GM21528 (cell line): ENCODE measurements at regions not wholly inside any gene's neighbourhood (a gene's known extent, or its start where the extent isn't known, plus 50 kb on each side); places are given as distances from the start of the nearest gene placed in this dataset.
A peak's percentile ranks its signal among the peaks of the same experiment; 100 is the strongest.

ENCODE experiments used
- ATAC-seq: cut with Tn5 transposase; IDR thresholded peaks from one replicate; pipeline ENCODE4 v1.9.1; 2021; ENCODE audit warnings: mild to moderate bottlenecking, moderate library complexity; ENCODE audit not compliant: unreplicated experiment, low FRiP score

DNA sequence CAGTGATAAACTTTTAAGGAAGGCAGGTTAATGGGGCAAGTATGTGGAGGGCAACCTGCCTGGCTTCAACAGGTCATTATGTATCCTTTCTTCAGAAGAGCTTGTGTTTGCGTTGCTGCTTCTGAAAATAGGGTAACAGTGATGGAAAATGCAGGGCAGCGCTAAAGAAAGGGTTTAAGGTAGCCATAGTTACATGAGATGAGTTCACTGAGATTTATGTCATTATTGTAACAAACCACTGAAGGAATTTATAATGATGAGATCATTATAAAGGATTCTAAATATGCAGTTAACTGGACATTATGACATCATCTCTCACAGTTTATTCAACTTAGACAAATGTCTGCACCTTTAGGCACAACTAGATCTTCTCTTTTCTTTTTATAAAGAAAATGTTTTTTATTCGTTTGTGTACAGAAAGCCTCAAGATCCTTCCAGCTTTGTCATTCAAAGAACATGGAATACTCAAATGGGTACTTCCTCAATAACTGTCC lies 291.6 kb upstream of the SMARCA2 start:
- no peak for ATAC-seq

DNA sequence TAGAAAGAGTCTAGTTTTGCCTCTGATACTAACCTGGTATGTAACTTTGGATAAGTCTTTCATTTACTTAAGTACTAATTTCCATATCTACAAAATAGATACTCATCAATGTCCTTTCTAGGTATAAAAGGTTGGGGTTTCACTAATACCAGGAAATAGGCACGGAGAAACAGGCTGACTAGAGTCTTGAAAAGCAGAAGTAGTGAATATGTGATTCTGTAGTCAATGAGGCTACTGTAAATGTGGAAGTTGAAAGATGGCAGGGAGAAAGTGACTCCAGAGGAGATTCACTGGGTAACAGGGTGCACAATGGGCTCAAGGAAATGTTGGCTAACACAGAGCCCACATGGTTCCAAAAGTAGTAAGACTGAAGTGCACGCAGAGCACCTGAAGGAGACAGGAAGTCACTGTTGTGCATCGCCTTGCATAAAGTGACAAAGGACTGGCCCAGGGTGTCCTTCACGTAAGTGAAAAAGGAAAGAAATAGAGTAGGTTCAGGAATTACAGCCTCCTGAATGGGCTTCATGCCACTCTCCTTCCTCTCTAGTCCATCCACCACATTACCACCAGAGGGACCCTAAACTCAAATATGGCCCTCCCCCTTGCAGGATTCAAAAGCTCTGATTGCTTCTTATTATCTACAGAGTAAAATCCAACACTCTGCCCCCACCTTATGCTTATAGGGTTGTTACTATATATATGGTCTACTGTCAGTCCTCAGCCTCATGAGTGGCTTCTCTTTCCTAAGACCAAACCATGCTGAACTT lies 288.0 kb upstream of the SMARCA2 start:
- ATAC-seq = no peak

DNA sequence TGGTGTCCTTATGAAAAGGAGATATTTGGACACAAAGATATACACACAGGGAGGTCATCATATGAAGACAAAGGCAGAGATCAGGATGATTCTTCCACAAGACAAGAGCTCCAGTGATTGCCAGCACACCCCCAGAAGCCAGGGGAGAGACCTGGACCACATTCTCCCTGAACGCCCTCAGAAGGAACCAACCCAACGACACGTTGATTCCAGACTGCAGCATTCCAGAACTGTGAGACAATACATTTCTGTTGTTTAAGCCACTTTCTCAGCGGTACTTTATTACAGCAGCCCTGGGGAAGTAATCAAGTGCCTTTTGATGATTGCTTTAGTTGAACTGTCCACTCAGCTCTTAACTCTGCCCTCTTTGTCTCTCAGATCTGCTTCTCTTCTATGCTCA lies 285.5 kb upstream of the SMARCA2 start:
- no peak for ATAC-seq

DNA sequence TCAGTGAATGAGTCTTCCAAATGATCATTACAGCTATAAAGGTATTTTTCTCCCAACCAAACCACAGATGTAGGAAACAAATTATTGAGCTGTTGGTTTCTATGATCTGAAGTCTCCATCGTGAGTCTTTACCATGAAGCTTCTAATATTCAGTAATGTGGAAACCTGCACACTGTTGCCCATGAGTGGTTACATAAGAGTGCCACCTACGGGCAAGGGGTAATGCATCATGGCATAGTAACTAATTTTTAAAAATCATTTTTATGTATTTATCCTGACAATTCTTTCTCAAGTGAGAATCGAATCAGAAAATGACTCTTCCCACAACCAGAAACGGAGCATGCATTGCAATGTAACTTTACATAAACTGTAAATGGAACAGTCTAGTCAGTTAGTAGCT lies 282.5 kb upstream of the SMARCA2 start:
- ATAC-seq = no peak

DNA sequence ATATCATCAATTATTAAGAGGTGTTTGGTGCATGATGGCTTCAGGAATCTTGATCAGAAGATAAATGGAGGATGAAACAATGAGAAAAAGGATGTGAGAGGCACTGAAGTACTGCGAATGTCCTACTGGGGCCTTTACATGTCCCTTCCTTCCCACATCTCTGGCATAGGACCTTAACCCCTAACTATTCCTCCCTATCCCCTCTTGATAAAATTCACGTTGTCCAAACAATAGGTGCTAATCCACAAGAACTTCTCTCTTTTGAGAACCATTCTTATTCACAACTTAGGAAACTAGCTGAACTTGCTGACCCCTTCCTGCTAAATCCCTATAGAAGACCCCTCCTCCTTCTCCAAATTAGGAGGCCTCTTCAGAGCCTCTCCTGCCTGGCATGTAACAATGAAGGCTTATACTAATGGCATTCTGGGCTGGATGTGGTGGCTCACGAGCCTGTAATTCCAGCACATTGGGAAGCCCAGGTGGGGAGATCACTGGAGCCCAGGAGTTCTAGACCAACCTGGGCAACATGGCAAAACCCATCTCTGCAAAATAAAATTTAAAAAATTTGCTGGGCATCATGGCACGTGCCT lies 276.5 kb upstream of the SMARCA2 start:
- ATAC-seq = no peak

DNA sequence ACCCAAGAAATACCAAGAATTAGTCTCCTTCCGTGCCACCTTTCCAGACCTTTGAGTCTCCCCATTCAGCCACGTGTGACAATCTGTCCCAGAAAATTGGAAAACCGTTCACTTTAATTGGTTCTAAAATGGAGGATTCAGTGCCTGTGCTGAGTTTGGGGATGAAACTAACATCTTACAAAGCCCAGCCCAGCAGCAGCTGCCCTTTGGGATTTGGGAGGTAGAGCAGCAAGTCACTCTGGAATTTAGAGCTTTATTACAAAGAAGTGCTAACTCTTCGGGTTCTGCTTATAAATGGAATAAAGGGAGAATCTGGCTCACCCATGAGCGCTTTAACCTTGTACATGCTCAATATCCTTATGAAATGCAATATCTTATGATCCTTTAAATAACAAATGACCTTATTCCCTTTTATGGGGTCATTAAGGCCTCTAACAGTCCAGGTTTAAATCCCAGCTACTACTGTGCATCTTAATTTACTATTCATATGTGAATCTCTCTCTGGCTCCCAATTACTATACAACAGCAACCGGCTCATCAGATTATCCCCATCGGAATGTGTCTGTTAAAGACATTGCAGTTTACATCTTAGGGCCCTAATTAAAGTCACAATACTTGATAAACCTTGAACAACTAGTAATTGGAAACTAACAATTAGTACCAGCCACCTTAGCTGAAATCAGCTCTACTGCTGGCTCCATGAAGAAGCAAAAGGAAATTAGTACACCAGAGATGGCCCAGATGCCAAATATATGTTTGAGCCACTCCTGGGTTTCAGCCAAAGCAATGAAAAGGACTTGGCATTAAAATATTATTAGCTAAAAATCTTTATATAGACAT lies 271.8 kb upstream of the SMARCA2 start:
- no peak for ATAC-seq

DNA sequence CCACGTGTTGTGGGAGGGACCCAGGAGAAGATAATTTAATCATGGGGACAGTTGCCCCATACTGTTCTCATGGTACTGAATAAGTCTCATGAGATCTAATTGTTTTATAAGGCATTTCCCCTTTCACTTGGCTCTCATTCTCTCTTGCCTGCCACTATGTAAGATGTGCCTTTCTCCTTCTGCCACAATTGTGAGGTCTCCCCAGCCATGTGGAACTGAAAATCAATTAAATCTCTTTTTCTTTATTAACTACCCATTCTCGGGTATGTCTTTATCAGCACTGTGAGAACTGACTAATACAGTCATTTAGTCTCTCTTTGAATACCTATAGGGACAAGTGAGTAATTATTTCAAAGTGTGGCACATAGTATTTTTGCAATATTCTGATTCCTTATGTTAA lies 269.2 kb upstream of the SMARCA2 start:
- no peak for ATAC-seq

DNA sequence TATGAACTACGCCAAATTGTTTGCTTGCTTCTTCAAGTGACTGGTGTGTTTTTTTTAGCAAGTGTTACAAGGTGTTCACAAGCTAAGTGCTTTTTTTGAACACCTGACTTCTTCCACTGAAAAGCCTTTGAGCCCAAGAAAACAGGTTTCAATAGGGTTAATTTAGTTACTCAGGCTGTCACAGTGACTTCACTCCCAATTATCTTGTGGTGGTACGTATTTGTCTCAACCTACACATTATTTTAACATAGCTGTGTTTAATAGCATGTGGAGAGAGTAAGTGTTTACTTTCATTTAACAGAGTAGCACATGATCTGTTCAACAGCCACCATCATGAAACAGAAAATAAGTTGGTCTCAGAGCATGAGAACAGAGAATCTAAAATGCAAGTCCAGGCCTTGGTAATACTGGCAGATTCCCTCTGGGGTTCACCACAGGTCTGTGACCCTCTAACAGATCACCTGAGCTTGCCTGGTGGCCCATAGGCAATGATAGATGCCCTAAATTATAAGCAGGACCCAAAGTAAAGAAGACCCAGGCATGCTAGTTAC lies 267.7 kb upstream of the SMARCA2 start:
- ATAC-seq = no peak

DNA sequence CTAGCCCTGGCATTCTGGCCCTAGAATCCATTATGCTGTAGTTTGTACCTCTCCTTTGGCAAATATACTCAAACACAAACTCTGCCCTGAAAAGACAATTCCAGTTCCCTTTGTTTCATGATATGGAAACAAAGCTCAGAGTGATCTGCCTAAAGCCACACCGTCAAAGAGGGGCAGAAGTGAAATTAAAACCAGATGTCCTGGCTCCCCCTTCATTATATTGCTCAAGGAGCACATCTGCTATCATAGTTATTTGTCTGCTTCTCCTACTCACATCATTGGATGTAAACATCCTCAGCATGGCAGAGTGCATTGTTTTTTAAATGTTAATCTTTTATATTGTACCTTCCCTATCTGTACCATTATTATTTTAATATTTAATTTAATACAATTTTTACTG lies 266.7 kb upstream of the SMARCA2 start:
- no peak for ATAC-seq

DNA sequence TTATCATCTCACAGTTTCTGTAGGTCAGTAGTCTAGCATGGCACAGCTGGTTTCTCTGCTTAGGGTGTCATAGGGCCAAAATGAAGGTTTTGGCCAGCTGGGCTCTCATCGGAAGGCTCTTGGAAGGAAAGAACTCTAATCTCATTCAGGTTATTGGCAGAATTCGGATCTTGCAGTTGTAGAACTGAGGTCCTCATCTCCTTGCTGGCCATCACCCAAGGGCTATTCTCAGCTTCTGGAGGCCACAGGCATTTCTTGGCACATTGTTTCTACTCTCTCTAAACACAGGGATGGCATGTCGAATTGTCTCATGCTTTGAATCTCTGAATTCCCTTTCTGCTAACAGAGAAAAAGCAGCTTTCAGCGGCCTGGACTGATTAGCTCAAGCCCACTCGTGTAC lies 258.0 kb upstream of the SMARCA2 start:
- ATAC-seq = no peak

DNA sequence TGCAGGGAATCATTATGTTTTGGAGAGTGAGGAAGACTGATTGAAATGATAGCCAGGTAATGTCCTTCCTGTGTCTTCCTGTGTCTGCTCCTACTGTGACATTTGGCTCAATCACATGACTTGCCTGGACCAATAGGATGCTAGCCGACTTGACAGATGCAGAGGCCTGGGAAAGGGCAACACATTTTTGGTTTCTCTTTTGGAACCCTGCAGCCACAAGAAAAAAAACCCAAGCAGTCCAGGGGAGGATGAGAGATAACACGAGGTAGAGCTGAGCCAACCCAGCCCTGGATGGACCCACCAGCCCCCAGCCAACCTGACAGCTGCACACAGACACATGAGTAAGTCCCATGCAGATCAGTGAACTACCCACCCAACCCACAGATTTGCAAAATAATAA lies 256.1 kb upstream of the SMARCA2 start:
- ATAC-seq = peak; percentile 84

DNA sequence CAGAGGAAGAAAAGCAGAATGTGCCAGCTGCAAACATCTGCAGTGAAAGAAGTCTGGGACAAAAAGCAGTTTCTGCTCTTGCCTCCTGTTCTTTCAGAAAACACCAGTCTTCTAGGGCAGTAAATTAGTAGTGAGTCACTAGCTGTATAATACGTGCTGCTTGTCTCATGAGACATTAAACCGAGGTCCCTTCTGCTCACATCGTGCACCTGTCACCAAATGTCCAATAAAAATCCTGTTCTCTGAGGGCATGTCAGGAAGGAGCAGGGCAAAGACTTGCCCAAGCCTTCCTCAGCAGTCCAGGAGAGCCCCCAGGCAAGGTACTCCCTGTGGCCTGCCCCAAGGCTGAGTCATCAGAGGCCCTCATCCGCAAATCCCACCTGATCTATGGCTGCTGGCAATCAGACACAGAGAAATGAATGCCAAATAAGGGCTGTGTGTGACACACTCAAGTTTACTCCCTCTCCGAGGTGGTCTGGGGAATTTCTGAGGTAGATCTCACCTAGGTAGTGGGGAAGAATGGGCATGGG lies 255.3 kb upstream of the SMARCA2 start:
- ATAC-seq = no peak

DNA sequence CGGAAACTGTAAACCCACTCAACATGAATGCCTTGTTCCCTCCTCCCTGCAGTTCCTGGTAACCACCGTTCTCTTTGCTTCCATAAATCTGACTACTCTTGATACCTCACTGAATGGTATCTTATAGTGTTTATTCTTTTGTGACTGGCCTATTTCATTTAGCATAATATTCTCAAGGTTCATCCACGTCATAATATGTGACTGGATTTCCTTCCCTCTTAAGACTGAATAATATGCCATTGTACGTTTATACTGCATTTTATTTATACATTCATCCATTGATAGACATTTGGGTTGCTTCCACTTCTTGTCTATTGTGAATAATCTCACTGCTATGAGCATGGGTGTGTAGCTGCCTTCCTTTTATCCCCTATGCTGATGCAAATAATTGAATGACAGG lies 253.3 kb upstream of the SMARCA2 start:
- no peak for ATAC-seq

DNA sequence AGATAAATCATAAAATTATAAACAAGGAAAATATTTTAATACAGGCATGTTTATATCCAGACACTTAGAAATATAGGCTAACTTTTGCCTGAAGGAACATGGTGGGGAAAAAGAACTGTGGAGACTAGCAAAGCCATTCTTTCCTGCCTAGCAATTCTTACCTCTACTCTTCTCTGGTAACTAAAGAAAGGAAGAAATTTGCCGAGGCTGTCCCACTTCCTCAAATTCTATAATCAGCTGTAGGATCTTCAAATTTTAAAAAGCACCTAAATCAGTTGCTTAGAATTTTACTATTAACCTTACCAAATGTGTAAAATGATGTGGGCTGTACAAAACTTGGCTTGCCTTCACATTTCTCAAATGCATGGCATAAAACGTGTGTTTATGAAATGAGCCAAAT lies 249.1 kb upstream of the SMARCA2 start:
- no peak for ATAC-seq

DNA sequence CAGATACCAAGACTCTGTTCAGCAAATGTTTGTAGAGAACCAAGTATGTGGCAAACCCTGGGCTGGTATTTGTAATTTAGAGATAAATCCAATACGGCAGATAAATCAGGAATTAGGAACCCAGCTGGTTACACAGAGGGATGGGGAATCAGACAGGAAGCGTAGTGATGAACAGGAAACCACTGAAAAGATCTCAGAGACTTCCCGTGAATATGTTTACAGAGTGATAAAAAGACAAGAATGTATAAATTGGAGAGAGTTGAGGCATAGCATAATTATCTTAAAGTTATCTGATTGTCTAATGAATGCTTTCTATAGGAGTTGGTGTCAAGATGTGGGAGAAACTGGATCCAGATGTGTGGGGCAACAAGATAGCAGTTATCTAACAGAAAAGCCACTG lies 246.6 kb upstream of the SMARCA2 start:
- ATAC-seq = no peak

DNA sequence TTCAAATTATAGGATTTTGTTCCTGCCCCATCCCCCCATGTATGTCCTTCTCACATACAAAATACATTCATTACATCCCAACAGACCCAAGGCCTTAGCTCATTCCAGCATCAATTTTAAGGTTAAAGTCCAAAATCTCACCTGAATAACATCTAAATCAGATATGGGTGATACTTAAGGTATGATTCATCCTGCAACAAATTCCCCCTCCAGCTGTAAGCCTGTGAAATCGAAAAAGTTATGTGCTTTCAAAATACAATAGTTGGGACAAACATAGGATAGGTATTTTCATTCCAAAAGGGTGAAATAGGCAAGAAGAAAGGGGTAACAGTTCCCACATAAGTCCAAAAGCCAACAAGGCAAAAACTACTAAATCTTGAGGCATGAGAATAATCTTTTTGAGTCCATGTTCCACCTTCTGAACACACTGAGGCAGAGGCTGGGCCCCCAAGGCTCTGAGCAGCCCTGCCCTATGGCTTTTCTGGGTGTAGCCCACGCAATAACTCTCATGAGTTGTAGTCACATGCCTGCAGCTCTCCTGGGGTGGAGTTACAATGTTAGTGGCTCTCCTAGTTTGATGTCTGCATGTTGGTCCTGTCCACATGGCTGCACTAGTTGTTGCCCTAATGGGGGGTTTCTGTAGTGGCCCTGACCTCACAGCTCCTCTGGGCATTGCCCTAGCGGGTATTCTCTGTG lies 243.9 kb upstream of the SMARCA2 start:
- no peak for ATAC-seq

DNA sequence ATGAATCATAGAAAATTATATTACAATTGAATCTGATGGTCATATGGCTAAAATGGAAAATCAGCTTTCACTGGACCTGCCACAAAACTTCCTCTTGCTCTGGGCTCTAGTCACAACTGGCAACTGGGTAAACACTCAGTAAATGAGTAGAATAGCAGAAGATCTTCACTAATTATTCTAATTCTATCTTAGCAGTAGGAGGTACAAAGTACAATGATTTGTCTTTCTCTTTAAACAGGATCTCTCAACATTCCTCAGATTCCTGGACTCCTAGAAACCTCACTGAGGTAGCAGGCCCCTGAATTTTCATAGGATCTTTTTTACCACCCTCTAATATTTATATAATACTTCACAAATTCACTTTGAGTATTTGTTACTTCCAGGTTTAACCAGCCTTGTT lies 239.9 kb upstream of the SMARCA2 start:
- ATAC-seq = no peak

DNA sequence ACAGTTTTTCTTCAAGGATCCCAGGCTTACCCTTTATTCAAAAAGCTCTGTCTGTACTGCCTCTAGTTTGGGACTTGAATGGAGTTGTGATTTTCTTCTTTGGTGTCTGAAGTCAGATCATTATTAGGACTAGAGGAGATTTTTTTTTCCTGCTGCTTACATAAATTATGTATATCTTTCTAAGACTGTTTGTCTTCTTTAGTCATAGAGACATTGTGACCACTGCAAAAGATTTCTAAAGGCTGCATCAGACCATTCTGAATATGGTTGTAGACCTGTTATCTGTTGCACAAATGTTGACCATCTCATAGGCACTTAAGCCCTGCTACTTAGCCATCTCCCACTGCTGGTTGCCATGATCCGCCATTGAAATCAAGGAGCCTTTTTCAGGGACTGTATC lies 238.5 kb upstream of the SMARCA2 start:
- no peak for ATAC-seq

DNA sequence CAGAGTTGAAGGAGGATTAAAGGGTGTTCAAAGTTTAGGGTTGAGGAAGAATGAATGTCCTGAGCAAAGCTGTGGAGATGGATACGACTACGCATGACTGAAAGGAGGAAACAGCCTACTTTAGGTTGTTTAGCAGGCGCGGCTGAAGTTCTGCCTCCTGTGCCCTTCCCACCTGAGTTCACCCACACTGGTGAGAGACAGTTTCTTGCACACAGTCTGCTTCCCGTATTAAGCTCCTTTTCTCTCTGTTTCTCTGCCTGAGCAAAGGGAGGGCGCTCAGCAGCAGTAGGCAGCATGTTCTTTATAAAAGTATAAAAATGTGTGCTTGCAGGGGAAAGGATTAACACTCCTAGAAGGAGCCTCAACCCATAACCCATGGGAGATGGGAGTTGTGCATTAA lies 224.0 kb upstream of the SMARCA2 start:
- ATAC-seq = no peak

DNA sequence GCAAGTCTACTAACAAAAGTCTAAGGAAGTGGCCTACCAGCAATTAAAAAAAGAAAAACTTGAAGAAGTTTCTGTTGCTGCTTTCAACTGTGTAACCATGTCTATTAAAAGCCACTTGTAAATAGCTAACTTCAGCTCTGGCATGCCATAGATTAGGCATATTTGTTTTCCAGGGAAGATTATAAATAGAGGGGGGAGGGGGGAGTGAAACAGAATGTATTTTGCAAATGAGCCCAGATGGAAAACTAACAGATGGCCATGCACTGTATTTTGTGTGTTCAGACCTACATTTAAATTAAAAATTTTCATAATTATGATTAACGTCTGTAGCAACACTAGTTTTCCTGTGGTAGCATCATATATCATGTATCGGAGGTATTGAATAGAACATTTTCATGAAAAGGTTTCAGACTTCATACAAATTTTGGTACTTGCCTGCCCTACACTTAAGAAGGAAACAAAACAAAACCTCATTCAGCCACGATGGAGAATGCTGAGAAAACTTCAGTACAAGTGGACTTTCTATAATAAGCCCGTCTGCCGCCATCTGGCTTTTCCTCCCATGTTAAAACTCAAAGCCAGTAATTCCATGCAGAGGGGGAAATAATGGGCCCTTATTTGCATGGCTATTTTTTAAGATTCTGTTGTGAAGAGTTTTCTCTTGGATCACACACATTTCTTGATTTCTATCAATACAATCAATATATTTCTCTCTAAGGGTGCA lies 220.4 kb upstream of the SMARCA2 start:
- ATAC-seq = no peak
